Hepatocyte (in vitro differentiated cells): ENCODE measurements at regions not wholly inside any gene's neighbourhood (a gene's known extent, or its start where the extent isn't known, plus 50 kb on each side); places are given as distances from the start of the nearest gene placed in this dataset.

ENCODE experiments used
- DNase-seq: peaks from one replicate; pipeline ENCODE4 v3.0.0-alpha.2; 2016; ENCODE audit warnings: low spot score
- H2AFZ ChIP-seq: fragments of 200-600 bp; sonication (generic); 2 replicates; pipeline ENCODE4 v1.6.0; 2016; ENCODE audit warnings: antibody characterized with exemption, mild to moderate bottlenecking
- H3K27ac ChIP-seq: fragments of 200-600 bp; sonication (generic); 2 replicates; pipeline ENCODE4 v1.5.1; 2016; ENCODE audit warnings: mild to moderate bottlenecking
- H3K27me3 ChIP-seq: fragments of 200-600 bp; sonication (generic); 2 replicates; pipeline ENCODE4 v1.6.1; 2016
- H3K36me3 ChIP-seq: fragments of 200-600 bp; sonication (generic); replicated peaks from 2 replicates; pipeline ENCODE4 v1.5.1; 2016; ENCODE audit warnings: low read depth; ENCODE audit not compliant: insufficient read depth
- H3K4me1 ChIP-seq: fragments of 200-600 bp; sonication (generic); 2 replicates; pipeline ENCODE4 v1.5.1; 2016; ENCODE audit warnings: mild to moderate bottlenecking, moderate library complexity; ENCODE audit not compliant: insufficient read depth
- H3K4me2 ChIP-seq: fragments of 200-600 bp; sonication (generic); 2 replicates; pipeline ENCODE4 v1.6.0; 2016
- H3K4me3 ChIP-seq: fragments of 200-600 bp; sonication (generic); 2 replicates; pipeline ENCODE4 v1.5.1; 2016; ENCODE audit warnings: mild to moderate bottlenecking
- H3K79me2 ChIP-seq: fragments of 200-600 bp; sonication (generic); 2 replicates; pipeline ENCODE4 v1.6.0; 2017; ENCODE audit warnings: mild to moderate bottlenecking
- H3K9me2 ChIP-seq: fragments of 200-600 bp; sonication (generic); replicated peaks from 2 replicates; pipeline ENCODE4 v1.6.0; 2017; ENCODE audit warnings: mild to moderate bottlenecking; ENCODE audit not compliant: insufficient read depth
- H3K9me3 ChIP-seq: fragments of 200-600 bp; sonication (generic); 2 replicates; pipeline ENCODE4 v1.5.1; 2016; ENCODE audit warnings: low read depth, mild to moderate bottlenecking
- H4K20me1 ChIP-seq: fragments of 200-600 bp; sonication (generic); 2 replicates; pipeline ENCODE4 v1.6.0; 2016; ENCODE audit warnings: mild to moderate bottlenecking; ENCODE audit not compliant: insufficient read depth, poor library complexity, severe bottlenecking
- CTCF ChIP-seq: fragments of 200-600 bp; sonication (generic); IDR thresholded peaks from 2 replicates; pipeline ENCODE4 v1.5.1; 2016; ENCODE audit warnings: antibody characterized with exemption, mild to moderate bottlenecking; ENCODE audit not compliant: poor library complexity
- EZH2 ChIP-seq: fragments of 200-600 bp; sonication (generic); IDR thresholded peaks from 2 replicates; pipeline ENCODE4 v1.6.1; 2016; ENCODE audit warnings: antibody characterized with exemption, mild to moderate bottlenecking, borderline replicate concordance
- EZH2phosphoT487 ChIP-seq: fragments of 200-600 bp; sonication (generic); IDR thresholded peaks from one replicate; pipeline ENCODE4 v1.6.1; 2018; ENCODE audit warnings: antibody characterized with exemption, mild to moderate bottlenecking, low read depth, moderate library complexity; ENCODE audit not compliant: unreplicated experiment, severe bottlenecking
- WGBS: methylation state at CpG from one replicate; pipeline ENCODE4 v1.1.6; 2016; ENCODE audit warnings: low lambda C conversion rate; ENCODE audit errors: missing lambda C conversion rate; 5-methylcytosine and 5-hydroxymethylcytosine counted together

- H3K27me3 ChIP-seq = no peaks in the 10 kb centered on the region
- H3K79me2 ChIP-seq = no peaks in the 10 kb centered on the region
- 75% methylated on average over 2 of the region's 2 CpGs for WGBS
- no peak for DNase-seq
- H3K4me2 ChIP-seq = no peak overlapping the region
- H3K4me1 ChIP-seq = no peaks in the 10 kb centered on the region
- no peak for TF ChIP-seq EZH2phosphoT487
- no peak for TF ChIP-seq CTCF
- no peak for TF ChIP-seq EZH2
- no peak overlapping the region for H3K4me3 ChIP-seq
- no peak overlapping the region for H3K27ac ChIP-seq
- no peaks in the 10 kb centered on the region for H3K36me3 ChIP-seq
- no peaks in the 10 kb centered on the region for H3K9me2 ChIP-seq
- no peak overlapping the region for H2AFZ ChIP-seq
- no peaks in the 10 kb centered on the region for H4K20me1 ChIP-seq
- no peaks in the 10 kb centered on the region for H3K9me3 ChIP-seq
These were observed 90.1 kb upstream of the PRR23C start for GRCh38 chr3:139134678-139135372.

- Histone ChIP-seq H2AFZ (no peak overlapping the region), H3K4me3 (no peak overlapping the region), H3K9me2 (no peaks in the 10 kb centered on the region), H3K27me3 (no peaks in the 10 kb centered on the region), H3K36me3 (no peaks in the 10 kb centered on the region), H3K4me2 (no peak overlapping the region), H3K4me1 (no peaks in the 10 kb centered on the region), H3K79me2 (no peaks in the 10 kb centered on the region), H3K27ac (no peak overlapping the region), H3K9me3 (no peaks in the 10 kb centered on the region), H4K20me1 (no peaks in the 10 kb centered on the region)
- no peak for TF ChIP-seq EZH2phosphoT487
- no peak for TF ChIP-seq CTCF
- no peak for TF ChIP-seq EZH2
- DNase-seq = no peak
These were observed 91.0 kb upstream of the PRR23C start for GRCh38 chr3:139135657-139136056.

- DNase-seq = no peak
- H3K27ac ChIP-seq = no peak overlapping the region
- TF ChIP-seq EZH2phosphoT487 (no peak), CTCF (no peak), EZH2 (no peak)
These were observed 91.9 kb upstream of the PRR23C start for GRCh38 chr3:139136469-139137202.

More at GRCh38 chr3:139136469-139137202, 91.9 kb upstream of the PRR23C start:
- H2AFZ ChIP-seq = no peak overlapping the region
- 71% methylated on average over 7 of the region's 7 CpGs for WGBS
- H3K36me3 ChIP-seq = no peaks in the 10 kb centered on the region
- H3K4me3 ChIP-seq = no peak overlapping the region
- no peaks in the 10 kb centered on the region for H3K9me3 ChIP-seq
- H3K27me3 ChIP-seq = no peaks in the 10 kb centered on the region
- no peaks in the 10 kb centered on the region for H3K9me2 ChIP-seq
- H3K4me1 ChIP-seq = no peaks in the 10 kb centered on the region
- no peaks in the 10 kb centered on the region for H3K79me2 ChIP-seq
- no peak overlapping the region for H3K4me2 ChIP-seq
- no peaks in the 10 kb centered on the region for H4K20me1 ChIP-seq
